ENCODE measurements at regions not wholly inside any gene's neighbourhood (a gene's known extent, or its start where the extent isn't known, plus 50 kb on each side); places are given as distances from the start of the nearest gene placed in this dataset.
"Not testable (repeated sequence)": the region's sequence is repeated elsewhere in the genome, so short reads cannot be mapped to it uniquely, and the experiment has no call there.

GRCh38 chr3:158026236-158026635 lies 80.0 kb downstream of the SHOX2 start:
- no peaks in the 10 kb centered on the region for H3K4me1 ChIP-seq (ENCODE audit: low read depth)
- no peak for ATAC-seq
- no peak for TF ChIP-seq CTCF (IDR thresholded peaks at IDR 0.05)
- intact Hi-C loops (cut with DNase I, micrococcal nuclease): no loop called here
- DNase-seq: no peak
- H3K9me3 ChIP-seq: no peaks in the 10 kb centered on the region
- H3K36me3 ChIP-seq (ENCODE audit: low read depth): no peaks in the 10 kb centered on the region
- H3K4me3 ChIP-seq: no peak overlapping the region

- H3K4me1 ChIP-seq (ENCODE audit: low read depth); DNase-seq; ATAC-seq; intact Hi-C loops (cut with DNase I, micrococcal nuclease); H3K4me3 ChIP-seq; H3K9me3 ChIP-seq; H3K36me3 ChIP-seq (ENCODE audit: low read depth): not testable (repeated sequence)
These were observed 86.3 kb downstream of the SHOX2 start for GRCh38 chr3:158019897-158020296.

GRCh38 chr3:158018462-158018861 lies 87.8 kb downstream of the SHOX2 start:
- TF ChIP-seq CTCF (IDR thresholded peaks at IDR 0.05): no peak
- intact Hi-C loops (cut with DNase I, micrococcal nuclease): no loop called here
- H3K9me3 ChIP-seq: peaks cover 5% of the 10 kb centered on the region
- H3K36me3 ChIP-seq (ENCODE audit: low read depth): no peaks in the 10 kb centered on the region
- DNase-seq: no peak
- H3K4me1 ChIP-seq (ENCODE audit: low read depth): no peaks in the 10 kb centered on the region
- ATAC-seq: no peak
- no peak overlapping the region for H3K4me3 ChIP-seq

GRCh38 chr3:158012901-158013300 lies 93.3 kb downstream of the SHOX2 start:
- Histone ChIP-seq H3K9me3 (peaks cover 5% of the 10 kb centered on the region), H3K4me3 (no peak overlapping the region), H3K36me3 (ENCODE audit: low read depth) (no peaks in the 10 kb centered on the region), H3K4me1 (ENCODE audit: low read depth) (no peaks in the 10 kb centered on the region)
- ATAC-seq (no peak), DNase-seq (no peak)
- TF ChIP-seq CTCF (IDR thresholded peaks at IDR 0.05): no peak
- intact Hi-C loops (cut with DNase I, micrococcal nuclease): no loop called here

GRCh38 chr3:158005391-158006100 lies 100.7 kb downstream of the SHOX2 start:
- DNase-seq: no peak
- intact Hi-C loops (cut with DNase I, micrococcal nuclease): no loop called here
- TF ChIP-seq CTCF (IDR thresholded peaks at IDR 0.05): no peak
- Histone ChIP-seq H3K4me3 (no peak overlapping the region), H3K9me3 (peaks cover 3% of the 10 kb centered on the region), H3K36me3 (ENCODE audit: low read depth) (no peaks in the 10 kb centered on the region), H3K4me1 (ENCODE audit: low read depth) (no peaks in the 10 kb centered on the region)
- no peak for ATAC-seq

- no peak overlapping the region for H3K4me3 ChIP-seq
- intact Hi-C loops (cut with DNase I, micrococcal nuclease): no loop called here
- TF ChIP-seq CTCF (IDR thresholded peaks at IDR 0.05): no peak
- no peak for DNase-seq
- H3K36me3 ChIP-seq (ENCODE audit: low read depth): no peaks in the 10 kb centered on the region
- H3K4me1 ChIP-seq (ENCODE audit: low read depth): no peaks in the 10 kb centered on the region
- ATAC-seq: no peak
- no peaks in the 10 kb centered on the region for H3K9me3 ChIP-seq
These were observed 107.0 kb downstream of the SHOX2 start for GRCh38 chr3:157999246-157999645.

All from mucosa of descending colon (tissue), 3 donors.